ENCODE measurements at regions not wholly inside any gene's neighbourhood (a gene's known extent, or its start where the extent isn't known, plus 50 kb on each side); places are given as distances from the start of the nearest gene placed in this dataset.

- Histone ChIP-seq H3K9ac (ENCODE audit: low read length in 3 of 3) (no peak overlapping the region), H3K4me1 (ENCODE audit: control insufficient read depth in 2 of 3, insufficient read depth in 2 of 3, low read depth in 1 of 3, low read length in 3 of 3) (no peaks in the 10 kb centered on the region), H3K27ac (ENCODE audit: low read depth in 2 of 2, low read length in 2 of 2) (no peak overlapping the region), H3K36me3 (ENCODE audit: control insufficient read depth in 2 of 3, insufficient read depth in 3 of 3, low read length in 3 of 3) (no peaks in the 10 kb centered on the region), H3K27me3 (ENCODE audit: control insufficient read depth, insufficient read depth, low read length) (no peaks in the 10 kb centered on the region), H3K9me3 (ENCODE audit: control insufficient read depth in 2 of 3, insufficient read depth in 1 of 3, low read length in 3 of 3) (no peaks in the 10 kb centered on the region), H3K4me3 (ENCODE audit: low read length in 3 of 3) (no peak overlapping the region)
- TF ChIP-seq, protein P1, sequence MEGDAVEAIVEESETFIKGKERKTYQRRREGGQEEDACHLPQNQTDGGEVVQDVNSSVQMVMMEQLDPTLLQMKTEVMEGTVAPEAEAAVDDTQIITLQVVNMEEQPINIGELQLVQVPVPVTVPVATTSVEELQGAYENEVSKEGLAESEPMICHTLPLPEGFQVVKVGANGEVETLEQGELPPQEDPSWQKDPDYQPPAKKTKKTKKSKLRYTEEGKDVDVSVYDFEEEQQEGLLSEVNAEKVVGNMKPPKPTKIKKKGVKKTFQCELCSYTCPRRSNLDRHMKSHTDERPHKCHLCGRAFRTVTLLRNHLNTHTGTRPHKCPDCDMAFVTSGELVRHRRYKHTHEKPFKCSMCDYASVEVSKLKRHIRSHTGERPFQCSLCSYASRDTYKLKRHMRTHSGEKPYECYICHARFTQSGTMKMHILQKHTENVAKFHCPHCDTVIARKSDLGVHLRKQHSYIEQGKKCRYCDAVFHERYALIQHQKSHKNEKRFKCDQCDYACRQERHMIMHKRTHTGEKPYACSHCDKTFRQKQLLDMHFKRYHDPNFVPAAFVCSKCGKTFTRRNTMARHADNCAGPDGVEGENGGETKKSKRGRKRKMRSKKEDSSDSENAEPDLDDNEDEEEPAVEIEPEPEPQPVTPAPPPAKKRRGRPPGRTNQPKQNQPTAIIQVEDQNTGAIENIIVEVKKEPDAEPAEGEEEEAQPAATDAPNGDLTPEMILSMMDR (IDR thresholded peaks at IDR 0.05; ENCODE audit: borderline replicate concordance, extremely low read depth, insufficient read depth): no peak
- no peak for DNase-seq
- intact Hi-C loops (cut with DNase I): no loop called here
- no peak for FAIRE-seq
These were observed 210.9 kb downstream of the TFAP2B start for GRCh38 chr6:51029561-51029960.

- H3K4me1 ChIP-seq (ENCODE audit: control insufficient read depth in 2 of 3, insufficient read depth in 2 of 3, low read depth in 1 of 3, low read length in 3 of 3): no peaks in the 10 kb centered on the region
- intact Hi-C loops (cut with DNase I): no loop called here
- DNase-seq (no peak), FAIRE-seq (no peak)
- H3K4me3 ChIP-seq (ENCODE audit: low read length in 3 of 3): no peak overlapping the region
- TF ChIP-seq, protein P1 (IDR thresholded peaks at IDR 0.05; ENCODE audit: borderline replicate concordance, extremely low read depth, insufficient read depth): no peak
- H3K27me3 ChIP-seq (ENCODE audit: control insufficient read depth, insufficient read depth, low read length): no peaks in the 10 kb centered on the region
- H3K36me3 ChIP-seq (ENCODE audit: control insufficient read depth in 2 of 3, insufficient read depth in 3 of 3, low read length in 3 of 3): no peaks in the 10 kb centered on the region
- H3K9me3 ChIP-seq (ENCODE audit: control insufficient read depth in 2 of 3, insufficient read depth in 1 of 3, low read length in 3 of 3): no peaks in the 10 kb centered on the region
- no peak overlapping the region for H3K9ac ChIP-seq (ENCODE audit: low read length in 3 of 3)
- no peak overlapping the region for H3K27ac ChIP-seq (ENCODE audit: low read depth in 2 of 2, low read length in 2 of 2)
These were observed 226.9 kb downstream of the TFAP2B start for GRCh38 chr6:51045548-51045947.

- no peak overlapping the region for H3K9ac ChIP-seq (ENCODE audit: low read length in 3 of 3)
These were observed 230.8 kb downstream of the TFAP2B start for GRCh38 chr6:51049288-51049982.

More at GRCh38 chr6:51049288-51049982, 230.8 kb downstream of the TFAP2B start:
- intact Hi-C loops (cut with DNase I): no loop called here
- H3K36me3 ChIP-seq (ENCODE audit: control insufficient read depth in 2 of 3, insufficient read depth in 3 of 3, low read length in 3 of 3): no peaks in the 10 kb centered on the region
- H3K4me3 ChIP-seq (ENCODE audit: low read length in 3 of 3): no peak overlapping the region
- FAIRE-seq (no peak), DNase-seq (no peak)
- no peaks in the 10 kb centered on the region for H3K27me3 ChIP-seq (ENCODE audit: control insufficient read depth, insufficient read depth, low read length)
- TF ChIP-seq, protein P1 (IDR thresholded peaks at IDR 0.05; ENCODE audit: borderline replicate concordance, extremely low read depth, insufficient read depth): no peak
- no peaks in the 10 kb centered on the region for H3K4me1 ChIP-seq (ENCODE audit: control insufficient read depth in 2 of 3, insufficient read depth in 2 of 3, low read depth in 1 of 3, low read length in 3 of 3)
- H3K9me3 ChIP-seq (ENCODE audit: control insufficient read depth in 2 of 3, insufficient read depth in 1 of 3, low read length in 3 of 3): peaks cover 0 to 4% (median 0%) of the 10 kb centered on the region in 3 donors
- H3K27ac ChIP-seq (ENCODE audit: low read depth in 2 of 2, low read length in 2 of 2): no peak overlapping the region

Data from kidney (tissue), 13 donors.